SK-N-SH (cell line): ENCODE measurements at regions not wholly inside any gene's neighbourhood (a gene's known extent, or its start where the extent isn't known, plus 50 kb on each side); places are given as distances from the start of the nearest gene placed in this dataset.

Source experiments
- CTCF ChIA-PET: fragments of 300-600, 350-600 bp; formaldehyde crosslinking; extraction: SDS; loops from one replicate; lab custom pipeline; 2021; lab: Yijun Ruan, JAX
- POLR2A ChIA-PET: fragments of 350-600 bp; sonication (Branson Sonifier 250); formaldehyde crosslinking; extraction: SDS; loops from one replicate; lab custom pipeline; 2020; ENCODE audit warnings: antibody characterized with exemption, inconsistent platforms; lab: Yijun Ruan, JAX
- DNase-seq: peaks from one replicate; pipeline ENCODE4 v3.0.0; 2012
- H2AFZ ChIP-seq: fragments of 200-600 bp; sonication (generic); 2 replicates; pipeline ENCODE4 v1.8.1; 2016; ENCODE audit warnings: antibody characterized with exemption, mild to moderate bottlenecking, low read depth
- H3F3A ChIP-seq: fragments of 200-600 bp; sonication (generic); replicated peaks from 2 replicates; pipeline ENCODE3; 2016; ENCODE audit warnings: antibody characterized with exemption, mild to moderate bottlenecking; ENCODE audit not compliant: insufficient read depth
- H3K27ac ChIP-seq, 2 experiments: fragments of 200-500 bp in 1 of 2; fragments of 200-600 bp in 1 of 2; sonication (Bioruptor generic) in 1 of 2; sonication (generic), shearing (Covaris generic) in 1 of 2; 2 replicates each; pipeline versions ENCODE4 v1.5.1 to v1.6.1; 2014 to 2016; ENCODE audit warnings: low read depth in 2 of 2, inconsistent platforms in 1 of 2, low read length in 1 of 2, mild to moderate bottlenecking in 1 of 2, mixed read lengths in 1 of 2
- H3K27me3 ChIP-seq: fragments of 200-600 bp; sonication (generic), shearing (Covaris generic); 2 replicates; pipeline ENCODE4 v1.6.1; 2016; ENCODE audit warnings: mixed run types; ENCODE audit not compliant: insufficient read depth
- H3K36me3 ChIP-seq, 2 experiments: fragments of 200-500 bp in 1 of 2; fragments of 200-600 bp in 1 of 2; sonication (Bioruptor generic) in 1 of 2; sonication (generic) in 1 of 2; replicated peaks in 1 of 2; 2 replicates each; pipeline versions ENCODE3 to v1.5.1; 2014 to 2016; ENCODE audit warnings: low read length in 1 of 2, mild to moderate bottlenecking in 1 of 2; ENCODE audit not compliant: insufficient read depth in 2 of 2, control insufficient read depth in 1 of 2
- H3K4me1 ChIP-seq, 2 experiments: fragments of 200-500 bp in 1 of 2; fragments of 200-600 bp in 1 of 2; sonication (Bioruptor generic) in 1 of 2; sonication (generic), shearing (Covaris generic) in 1 of 2; 2 replicates each; pipeline versions ENCODE4 v1.5.1 to v1.6.1; 2014 to 2016; ENCODE audit warnings: low read depth in 1 of 2, low read length in 1 of 2, mixed run types in 1 of 2; ENCODE audit not compliant: insufficient read depth in 2 of 2, control insufficient read depth in 1 of 2
- H3K4me2 ChIP-seq: fragments of 200-600 bp; sonication (generic), shearing (Covaris generic); 2 replicates; pipeline ENCODE4 v1.6.1; 2017; ENCODE audit warnings: mixed run types
- H3K4me3 ChIP-seq, 2 experiments: fragments of 200-500 bp in 1 of 2; fragments of 200-600 bp in 1 of 2; sonication (Bioruptor generic) in 1 of 2; sonication (generic), shearing (Covaris generic) in 1 of 2; 2 replicates each; pipeline versions ENCODE4 v1.5.1 to v1.8.1; 2014 to 2016; ENCODE audit warnings: low read depth in 2 of 2, inconsistent platforms in 1 of 2, low read length in 1 of 2, mild to moderate bottlenecking in 1 of 2, mixed read lengths in 1 of 2, moderate library complexity in 1 of 2
- H3K79me2 ChIP-seq: fragments of 200-600 bp; sonication (generic); 2 replicates; pipeline ENCODE4 v1.8.1; 2017; ENCODE audit warnings: mild to moderate bottlenecking; ENCODE audit not compliant: insufficient read depth
- H3K9ac ChIP-seq: fragments of 200-600 bp; sonication (generic); 2 replicates; pipeline ENCODE4 v1.6.1; 2017; ENCODE audit warnings: mixed run types
- H3K9me2 ChIP-seq: fragments of 200-600 bp; sonication (generic); 2 replicates; pipeline ENCODE4 v1.6.1; 2017; ENCODE audit warnings: mixed run types
- H3K9me3 ChIP-seq: fragments of 200-600 bp; sonication (generic); 2 replicates; pipeline ENCODE4 v1.6.1; 2017; ENCODE audit warnings: mixed run types, mild to moderate bottlenecking, moderate library complexity
- H4K20me1 ChIP-seq: fragments of 200-600 bp; sonication (generic); 2 replicates; pipeline ENCODE4 v1.6.1; 2017; ENCODE audit warnings: mild to moderate bottlenecking, mixed run types; ENCODE audit not compliant: insufficient read depth
- FOSL2 ChIP-seq: IDR thresholded peaks from 2 replicates; pipeline ENCODE4 v1.4.0; 2012; ENCODE audit warnings: low read depth, mild to moderate bottlenecking, moderate library complexity, borderline replicate concordance
- FOXJ3 ChIP-seq: sonication (generic); formaldehyde crosslinking; IDR thresholded peaks from 2 replicates; pipeline ENCODE4 v1.5.1; 2020; ENCODE audit warnings: mild to moderate bottlenecking, missing genetic modification reagents
- GATA2 ChIP-seq: sonication (generic); formaldehyde crosslinking; IDR thresholded peaks from 2 replicates; pipeline ENCODE4 v1.5.0; 2020; ENCODE audit warnings: mild to moderate bottlenecking, missing genetic modification reagents
- IRF3 ChIP-seq: fragments of 150-350 bp; IDR thresholded peaks from 2 replicates; pipeline ENCODE4 v1.6.1; 2016; ENCODE audit warnings: mild to moderate bottlenecking, low read depth, low read length
- JUND ChIP-seq: IDR thresholded peaks from 2 replicates; pipeline ENCODE4 v1.4.0; 2012
- MAX ChIP-seq: IDR thresholded peaks from 2 replicates; pipeline ENCODE4 v1.4.0; 2012; ENCODE audit warnings: low read depth
- MEF2A ChIP-seq: IDR thresholded peaks from 2 replicates; pipeline ENCODE4 v1.4.0; 2012; ENCODE audit warnings: low read depth, borderline replicate concordance
- MXI1 ChIP-seq: IDR thresholded peaks from 2 replicates; pipeline ENCODE4 v1.6.1; 2012; ENCODE audit warnings: mild to moderate bottlenecking, low read depth, low read length, improper control_type of control experiment
- NRF1 ChIP-seq: IDR thresholded peaks from 2 replicates; pipeline ENCODE4 v1.6.1; 2012; ENCODE audit warnings: low read depth, mild to moderate bottlenecking, low read length
- PBX3 ChIP-seq: IDR thresholded peaks from 2 replicates; pipeline ENCODE4; 2012
- RCOR1 ChIP-seq: fragments of 150-350 bp; IDR thresholded peaks from 2 replicates; pipeline ENCODE4 v1.6.1; 2017; ENCODE audit warnings: antibody characterized with exemption, low read length
- REST ChIP-seq: IDR thresholded peaks from 2 replicates; pipeline ENCODE4 v1.6.1; 2012; ENCODE audit warnings: mild to moderate bottlenecking, low read depth, low read length, moderate library complexity
- RFX5 ChIP-seq: IDR thresholded peaks from 2 replicates; pipeline ENCODE4 v1.6.1; 2012; ENCODE audit warnings: mild to moderate bottlenecking, improper control_type of control experiment, low read length
- RXRA ChIP-seq: IDR thresholded peaks from 2 replicates; pipeline ENCODE4 v1.4.0; 2012; ENCODE audit warnings: low read depth, mild to moderate bottlenecking, borderline replicate concordance
- SIN3A ChIP-seq: IDR thresholded peaks from 2 replicates; pipeline ENCODE4 v1.6.1; 2012; ENCODE audit warnings: low read depth, mild to moderate bottlenecking, low read length, moderate library complexity, borderline replicate concordance
- SMC3 ChIP-seq: IDR thresholded peaks from 2 replicates; pipeline ENCODE4 v1.6.1; 2012; ENCODE audit warnings: low read depth, low read length, improper control_type of control experiment
- TAF1 ChIP-seq: IDR thresholded peaks from 2 replicates; pipeline ENCODE4 v1.6.1; 2012; ENCODE audit warnings: low read depth, mild to moderate bottlenecking, low read length, moderate library complexity, borderline replicate concordance
- TEAD4 ChIP-seq: IDR thresholded peaks from 2 replicates; pipeline ENCODE4 v1.4.0; 2012; ENCODE audit warnings: mild to moderate bottlenecking, borderline replicate concordance; ENCODE audit not compliant: insufficient read depth
- USF1 ChIP-seq: IDR thresholded peaks from 2 replicates; pipeline ENCODE4 v1.4.0; 2012; ENCODE audit warnings: low read depth, borderline replicate concordance
- YY1 ChIP-seq: IDR thresholded peaks from 2 replicates; pipeline ENCODE4 v1.4.0; 2012; ENCODE audit warnings: low read depth, mild to moderate bottlenecking
- WGBS: methylation state at CpG from one replicate; pipeline ENCODE4 v1.1.6; 2017; ENCODE audit warnings: low lambda C conversion rate; 5-methylcytosine and 5-hydroxymethylcytosine counted together

- TF ChIP-seq USF1 (no peak), IRF3 (no peak), TEAD4 (no peak)
Observed at GRCh38 chr7:17038783-17039170, 157.0 kb upstream of the AGR3 start (continued).

- H3K9me2 ChIP-seq, result no peaks in the 10 kb centered on the region
- WGBS, result 12% methylated on average over 2 of the region's 2 CpGs
- H3K9me3 ChIP-seq, result no peaks in the 10 kb centered on the region
- peaks cover 0 to 5% of the 10 kb centered on the region in 2 experiments; a peak in 1 of 4 replicates for H3K4me1 ChIP-seq
- DNase-seq, result no peak
- H2AFZ ChIP-seq, result no peak overlapping the region
- no peak for TF ChIP-seq MEF2A
- no peak for TF ChIP-seq SMC3
- TF ChIP-seq PBX3, result no peak
- no peak for TF ChIP-seq FOXJ3 (CRISPR knock-in tag)
- TF ChIP-seq SIN3A, result no peak
- TF ChIP-seq USF1, result no peak
- TF ChIP-seq GATA2 (CRISPR knock-in tag), result no peak
- TF ChIP-seq RXRA, result no peak
- no peak for TF ChIP-seq NRF1
- no peak for TF ChIP-seq TAF1
- TF ChIP-seq YY1, result no peak
- no peak for TF ChIP-seq FOSL2
- TF ChIP-seq MAX, result no peak
- no peak for TF ChIP-seq JUND
- no peak for TF ChIP-seq RFX5
- TF ChIP-seq REST, result no peak
- no peak for TF ChIP-seq MXI1
- TF ChIP-seq RCOR1, result no peak
- no peaks in the 10 kb centered on the region for H3K79me2 ChIP-seq
- H4K20me1 ChIP-seq, result no peaks in the 10 kb centered on the region
- CTCF ChIA-PET, result no interaction called here
- no peak overlapping the region for H3K9ac ChIP-seq
- H3K36me3 ChIP-seq, result no peaks in the 10 kb centered on the region
- H3F3A ChIP-seq, result no peaks in the 10 kb centered on the region
- POLR2A ChIA-PET, result no interaction called here
- H3K27ac ChIP-seq, result no peak overlapping the region
- peaks cover 10% of the 10 kb centered on the region for H3K27me3 ChIP-seq
- H3K4me2 ChIP-seq, result no peak overlapping the region
- no peak overlapping the region for H3K4me3 ChIP-seq
Observed at GRCh38 chr7:17039372-17039771, 157.6 kb upstream of the AGR3 start.
